Sigmoid colon (tissue), 4 donors: ENCODE measurements at regions not wholly inside any gene's neighbourhood (a gene's known extent, or its start where the extent isn't known, plus 50 kb on each side); places are given as distances from the start of the nearest gene placed in this dataset.

Experiments used
- EP300 ChIP-seq, 4 donors: sonication (generic); formaldehyde crosslinking; IDR thresholded peaks; one replicate each; pipeline ENCODE4 v1.6.1; 2017; ENCODE audit warnings: antibody characterized with exemption in 4 of 4
- POLR2A ChIP-seq, 2 donors: fragments of 450-650 bp; IDR thresholded peaks; one replicate each; pipeline ENCODE4 v1.6.1; 2016; ENCODE audit warnings: antibody characterized with exemption in 2 of 2, mild to moderate bottlenecking in 2 of 2, moderate library complexity in 2 of 2
- POLR2AphosphoS5 ChIP-seq, 4 donors: sonication (generic); formaldehyde crosslinking; IDR thresholded peaks; one replicate each; pipeline ENCODE4 v1.6.1; 2017; ENCODE audit warnings: antibody characterized with exemption in 4 of 4
- TF ChIP-seq, protein P1 (sequence below), 4 experiments: fragments of 450-650 bp in 3 of 4; fragments of 200-600 bp in 1 of 4; IDR thresholded peaks; one replicate each; pipeline ENCODE4 v1.5.1; 2016 to 2019; ENCODE audit warnings: antibody characterized with exemption in 4 of 4, mild to moderate bottlenecking in 3 of 4, moderate library complexity in 2 of 4

DNA sequence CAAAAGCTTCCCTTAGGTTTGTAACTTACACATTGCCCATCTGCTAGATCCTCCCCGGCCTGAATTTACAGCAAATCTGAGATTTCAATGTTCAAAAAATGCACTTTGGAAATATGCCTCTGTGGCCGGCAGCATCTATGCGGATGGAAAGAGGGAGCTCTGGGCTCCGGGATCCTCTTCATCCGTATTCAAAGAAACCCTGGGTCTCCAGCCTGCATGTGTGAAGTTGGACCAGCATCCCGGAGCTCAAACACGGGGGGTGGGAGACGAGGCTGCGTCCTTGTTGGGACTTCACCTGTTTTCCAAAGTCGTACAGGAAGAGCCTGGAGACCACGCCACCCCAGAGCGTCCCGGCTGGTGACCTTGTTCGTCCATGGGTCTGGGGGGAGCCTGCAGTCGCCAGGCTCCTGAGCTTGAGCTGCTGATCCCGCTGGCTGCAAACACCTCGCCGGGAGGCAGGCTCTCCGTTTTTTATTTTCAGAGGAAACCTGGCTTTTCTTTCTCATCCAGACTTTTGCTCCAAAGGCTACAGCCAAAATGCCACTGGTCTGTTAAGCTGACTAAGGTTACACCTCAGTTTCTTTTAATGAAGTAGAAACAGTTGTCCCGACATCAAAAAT, 77.4 kb downstream of the PTGR3 start:
- TF ChIP-seq, protein P1, sequence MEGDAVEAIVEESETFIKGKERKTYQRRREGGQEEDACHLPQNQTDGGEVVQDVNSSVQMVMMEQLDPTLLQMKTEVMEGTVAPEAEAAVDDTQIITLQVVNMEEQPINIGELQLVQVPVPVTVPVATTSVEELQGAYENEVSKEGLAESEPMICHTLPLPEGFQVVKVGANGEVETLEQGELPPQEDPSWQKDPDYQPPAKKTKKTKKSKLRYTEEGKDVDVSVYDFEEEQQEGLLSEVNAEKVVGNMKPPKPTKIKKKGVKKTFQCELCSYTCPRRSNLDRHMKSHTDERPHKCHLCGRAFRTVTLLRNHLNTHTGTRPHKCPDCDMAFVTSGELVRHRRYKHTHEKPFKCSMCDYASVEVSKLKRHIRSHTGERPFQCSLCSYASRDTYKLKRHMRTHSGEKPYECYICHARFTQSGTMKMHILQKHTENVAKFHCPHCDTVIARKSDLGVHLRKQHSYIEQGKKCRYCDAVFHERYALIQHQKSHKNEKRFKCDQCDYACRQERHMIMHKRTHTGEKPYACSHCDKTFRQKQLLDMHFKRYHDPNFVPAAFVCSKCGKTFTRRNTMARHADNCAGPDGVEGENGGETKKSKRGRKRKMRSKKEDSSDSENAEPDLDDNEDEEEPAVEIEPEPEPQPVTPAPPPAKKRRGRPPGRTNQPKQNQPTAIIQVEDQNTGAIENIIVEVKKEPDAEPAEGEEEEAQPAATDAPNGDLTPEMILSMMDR (IDR thresholded peaks at IDR 0.05), result no peak
- TF ChIP-seq POLR2AphosphoS5 (IDR thresholded peaks at IDR 0.05), result no peak
- no peak for TF ChIP-seq POLR2A (IDR thresholded peaks at IDR 0.05)
- TF ChIP-seq EP300 (IDR thresholded peaks at IDR 0.05), result no peak
